ENCODE measurements at regions not wholly inside any gene's neighbourhood (a gene's known extent, or its start where the extent isn't known, plus 50 kb on each side); places are given as distances from the start of the nearest gene placed in this dataset.

DNA sequence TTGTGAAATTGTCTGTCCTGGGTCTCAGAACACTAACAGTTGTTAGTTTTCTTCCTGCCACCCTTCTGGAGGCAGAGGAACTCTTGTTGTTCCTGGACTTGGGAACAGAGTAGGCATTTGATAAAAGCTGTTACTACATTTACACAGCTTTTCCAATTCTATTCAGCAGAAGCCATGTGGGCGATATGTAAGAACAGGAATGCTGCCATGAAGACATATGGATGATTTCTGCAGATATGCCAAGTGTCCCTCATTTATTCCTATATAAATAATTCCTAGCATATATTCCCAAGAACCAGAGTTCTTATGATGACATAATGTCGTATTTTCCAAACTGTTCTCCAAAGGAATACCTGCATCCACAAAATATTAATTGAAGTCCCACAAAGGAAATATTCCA, 135.9 kb upstream of the DAB2 start:
- peaks cover 3% of the 10 kb centered on the region for H3K27me3 ChIP-seq (ENCODE audit: control insufficient read depth, insufficient read depth, low read length)
- TF ChIP-seq, protein P1, sequence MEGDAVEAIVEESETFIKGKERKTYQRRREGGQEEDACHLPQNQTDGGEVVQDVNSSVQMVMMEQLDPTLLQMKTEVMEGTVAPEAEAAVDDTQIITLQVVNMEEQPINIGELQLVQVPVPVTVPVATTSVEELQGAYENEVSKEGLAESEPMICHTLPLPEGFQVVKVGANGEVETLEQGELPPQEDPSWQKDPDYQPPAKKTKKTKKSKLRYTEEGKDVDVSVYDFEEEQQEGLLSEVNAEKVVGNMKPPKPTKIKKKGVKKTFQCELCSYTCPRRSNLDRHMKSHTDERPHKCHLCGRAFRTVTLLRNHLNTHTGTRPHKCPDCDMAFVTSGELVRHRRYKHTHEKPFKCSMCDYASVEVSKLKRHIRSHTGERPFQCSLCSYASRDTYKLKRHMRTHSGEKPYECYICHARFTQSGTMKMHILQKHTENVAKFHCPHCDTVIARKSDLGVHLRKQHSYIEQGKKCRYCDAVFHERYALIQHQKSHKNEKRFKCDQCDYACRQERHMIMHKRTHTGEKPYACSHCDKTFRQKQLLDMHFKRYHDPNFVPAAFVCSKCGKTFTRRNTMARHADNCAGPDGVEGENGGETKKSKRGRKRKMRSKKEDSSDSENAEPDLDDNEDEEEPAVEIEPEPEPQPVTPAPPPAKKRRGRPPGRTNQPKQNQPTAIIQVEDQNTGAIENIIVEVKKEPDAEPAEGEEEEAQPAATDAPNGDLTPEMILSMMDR (IDR thresholded peaks at IDR 0.05; ENCODE audit: low read depth, low read length) = no peak
- no peak overlapping the region for H3K27ac ChIP-seq (ENCODE audit: low read depth, low read length)
- no peaks in the 10 kb centered on the region for H3K9me3 ChIP-seq (ENCODE audit: control insufficient read depth, insufficient read depth, low read length)
- no peak for DNase-seq (ENCODE audit: low read depth, low spot score)
- ChIA-PET CTCF (interaction anchor here (1.1 kb wide), 1 partner anchor 13 kb away, joined by 4 read pairs; no protein-coding TSS in a partner anchor), POLR2A (no interaction called here)
- H3K4me3 ChIP-seq (ENCODE audit: low read depth, low read length) = no peak overlapping the region

DNA sequence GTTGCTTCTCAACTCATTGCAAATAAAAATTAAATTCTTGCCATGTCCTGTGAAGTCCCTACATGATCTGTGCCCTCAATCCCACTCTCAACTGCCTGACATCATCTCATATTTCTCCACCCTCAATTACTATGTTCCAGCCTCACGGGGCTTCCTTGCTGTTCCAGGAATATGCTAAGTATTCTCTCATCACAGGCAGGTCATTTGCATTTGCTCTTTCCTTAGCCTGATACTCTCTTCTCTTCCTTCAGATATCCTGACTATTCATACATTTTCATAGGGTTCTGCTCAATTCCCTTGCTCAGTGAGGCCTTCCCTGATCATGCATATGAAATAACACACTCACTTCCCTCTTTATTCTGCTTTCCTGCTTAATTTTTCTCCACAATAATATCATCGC, 135.1 kb upstream of the DAB2 start:
- no peak for DNase-seq (ENCODE audit: low read depth, low spot score)
- ChIA-PET CTCF (no interaction called here), POLR2A (no interaction called here)
- Histone ChIP-seq H3K9me3 (ENCODE audit: control insufficient read depth, insufficient read depth, low read length) (no peaks in the 10 kb centered on the region), H3K27ac (ENCODE audit: low read depth, low read length) (no peak overlapping the region), H3K27me3 (ENCODE audit: control insufficient read depth, insufficient read depth, low read length) (peaks cover 3% of the 10 kb centered on the region), H3K4me3 (ENCODE audit: low read depth, low read length) (no peak overlapping the region)
- TF ChIP-seq, protein P1 (IDR thresholded peaks at IDR 0.05; ENCODE audit: low read depth, low read length) = no peak

DNA sequence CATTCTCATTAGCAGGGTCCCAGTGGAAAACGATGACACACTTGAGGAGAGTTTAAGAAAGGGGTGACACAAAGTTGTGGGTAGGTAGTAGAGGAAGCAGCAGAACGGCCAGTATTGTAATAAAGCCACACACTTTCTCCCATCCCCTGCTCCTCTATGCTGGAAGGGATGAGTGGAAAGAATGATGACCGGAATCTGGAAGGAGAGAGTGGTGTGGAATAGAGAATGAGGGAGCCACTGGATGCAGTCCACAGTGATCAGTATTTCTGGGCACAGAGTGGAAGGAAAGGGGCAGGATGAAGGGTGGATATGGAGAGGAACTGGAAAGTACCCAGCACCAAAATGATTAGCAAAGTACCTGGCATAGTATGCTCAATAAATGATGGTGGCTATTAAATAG, 133.8 kb upstream of the DAB2 start:
- TF ChIP-seq, protein P1 (IDR thresholded peaks at IDR 0.05; ENCODE audit: low read depth, low read length) = no peak
- CTCF ChIA-PET = interaction anchor here (0.6 to 1.5 kb wide), 2 partner anchors 11 to 183 kb away, joined by 3 to 6 read pairs; no protein-coding TSS in a partner anchor
- DNase-seq (ENCODE audit: low read depth, low spot score) = no peak
- H3K4me3 ChIP-seq (ENCODE audit: low read depth, low read length) = no peak overlapping the region
- no peaks in the 10 kb centered on the region for H3K9me3 ChIP-seq (ENCODE audit: control insufficient read depth, insufficient read depth, low read length)
- peaks cover 3% of the 10 kb centered on the region for H3K27me3 ChIP-seq (ENCODE audit: control insufficient read depth, insufficient read depth, low read length)
- H3K27ac ChIP-seq (ENCODE audit: low read depth, low read length) = no peak overlapping the region
- POLR2A ChIA-PET = no interaction called here

DNA sequence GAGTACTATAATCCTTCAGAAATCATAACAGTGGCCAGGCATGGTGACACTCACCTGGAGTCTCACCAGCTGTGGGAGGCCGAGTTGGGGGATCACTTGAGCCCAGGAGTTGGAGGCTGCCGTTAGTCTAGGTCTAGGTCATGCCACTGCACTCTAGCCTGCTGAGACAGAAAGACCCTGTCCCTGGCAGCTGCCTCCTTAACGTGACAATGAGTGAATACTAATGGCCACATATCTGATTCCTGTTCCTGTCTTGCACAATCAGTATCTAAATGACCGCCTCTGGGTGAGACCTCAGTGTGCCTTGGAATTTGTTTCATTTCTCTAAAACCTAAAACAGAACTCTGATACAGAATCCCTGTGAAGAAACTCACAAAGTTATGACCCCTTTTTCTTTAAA, 131.0 kb upstream of the DAB2 start:
- no peak for DNase-seq (ENCODE audit: low read depth, low spot score)
- H3K9me3 ChIP-seq (ENCODE audit: control insufficient read depth, insufficient read depth, low read length) = no peaks in the 10 kb centered on the region
- POLR2A ChIA-PET = no interaction called here
- H3K27ac ChIP-seq (ENCODE audit: low read depth, low read length) = no peak overlapping the region
- TF ChIP-seq, protein P1 (IDR thresholded peaks at IDR 0.05; ENCODE audit: low read depth, low read length) = no peak
- H3K27me3 ChIP-seq (ENCODE audit: control insufficient read depth, insufficient read depth, low read length) = peaks cover 3% of the 10 kb centered on the region
- H3K4me3 ChIP-seq (ENCODE audit: low read depth, low read length) = no peak overlapping the region
- CTCF ChIA-PET = interaction anchor here (0.7 to 1.6 kb wide), 3 partner anchors 8 to 130 kb away, joined by 3 to 8 read pairs (median 4); no protein-coding TSS in a partner anchor

DNA sequence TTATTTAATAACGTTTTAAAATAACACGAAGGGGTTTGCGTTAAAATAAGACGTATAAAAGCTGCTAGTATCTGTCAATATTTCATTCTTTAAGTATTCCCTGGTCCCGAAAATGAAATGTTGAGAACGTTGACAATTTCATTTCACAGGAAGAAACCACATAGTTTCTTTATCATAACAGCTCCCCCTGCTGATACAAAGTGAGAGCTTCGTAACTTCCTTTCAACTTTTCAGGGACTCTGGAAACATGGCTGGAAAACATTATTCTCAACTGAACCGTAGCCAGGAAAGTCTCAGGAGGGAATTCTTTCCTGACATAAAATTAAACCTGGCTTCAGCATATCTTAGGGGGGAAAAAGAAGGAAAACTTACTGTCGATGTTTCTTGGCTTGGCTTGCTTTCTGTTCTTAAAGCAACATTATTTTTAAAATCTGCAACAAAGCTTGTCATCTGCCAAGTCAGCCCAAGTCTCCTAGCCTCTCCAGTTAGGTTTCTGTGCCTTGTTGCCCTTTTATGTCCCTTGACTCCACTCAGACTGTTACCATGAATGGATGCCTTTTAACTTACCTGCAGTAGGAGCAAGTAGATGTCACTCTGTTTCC, 122.9 kb upstream of the DAB2 start:
- ChIA-PET POLR2A (interaction anchor here (1.0 to 1.9 kb wide), 5 partner anchors 28 to 155 kb away, joined by 3 to 23 read pairs (median 5); partner anchors contain the start of gene DAB2), CTCF (interaction anchor here (0.6 to 3.0 kb wide), 42 partner anchors 8 to 1705 kb away, joined by 3 to 124 read pairs (median 6); partner anchors contain the start of genes DAB2 and FYB1)
- Histone ChIP-seq H3K27me3 (ENCODE audit: control insufficient read depth, insufficient read depth, low read length) (no peaks in the 10 kb centered on the region), H3K9me3 (ENCODE audit: control insufficient read depth, insufficient read depth, low read length) (no peaks in the 10 kb centered on the region), H3K27ac (ENCODE audit: low read depth, low read length) (no peak overlapping the region), H3K4me3 (ENCODE audit: low read depth, low read length) (no peak overlapping the region)
- peak; percentile 33 for DNase-seq (ENCODE audit: low read depth, low spot score)
- TF ChIP-seq, protein P1 (IDR thresholded peaks at IDR 0.05; ENCODE audit: low read depth, low read length) = peak; percentile 77

Measured in AG04450 (cell line).